ENCODE measurements at regions not wholly inside any gene's neighbourhood (a gene's known extent, or its start where the extent isn't known, plus 50 kb on each side); places are given as distances from the start of the nearest gene placed in this dataset.

GRCh38 chr11:91912322-91912721 is 312.3 kb upstream of the FAT3 start:
- Histone ChIP-seq H3K27ac (ENCODE audit: low read depth, low read length) (no peak overlapping the region), H3K9ac (ENCODE audit: low read length) (no peak overlapping the region), H3K23ac (ENCODE audit: low read length) (no peak overlapping the region), H3K18ac (ENCODE audit: low read length) (no peak overlapping the region), H3K4ac (ENCODE audit: low read depth, low read length) (no peak overlapping the region), H2BK15ac (replicated peaks; ENCODE audit: low read depth) (no peak overlapping the region), H3K79me2 (ENCODE audit: control insufficient read depth, insufficient read depth, low read length) (no peaks in the 10 kb centered on the region), H3K4me2 (ENCODE audit: low read length) (no peak overlapping the region), H3K56ac (ENCODE audit: low read length) (no peak overlapping the region), H3K27me3 (ENCODE audit: insufficient read depth, low read length, poor library complexity) (no peaks in the 10 kb centered on the region), H3K36me3 (ENCODE audit: control insufficient read depth, insufficient read depth, low read length) (no peaks in the 10 kb centered on the region), H2AK5ac (ENCODE audit: low read length) (no peak overlapping the region), H3K4me3 (ENCODE audit: low read length) (no peak overlapping the region), H2BK5ac (ENCODE audit: low read length) (no peak overlapping the region), H4K5ac (ENCODE audit: low read length) (no peak overlapping the region), H3K4me1 (ENCODE audit: control insufficient read depth, low read depth, low read length) (no peaks in the 10 kb centered on the region), H2BK120ac (ENCODE audit: low read depth, low read length) (no peak overlapping the region), H4K8ac (ENCODE audit: low read depth, low read length) (no peak overlapping the region), H3K79me1 (ENCODE audit: low read length) (no peaks in the 10 kb centered on the region)
- DNase-seq = no peak
- WGBS (ENCODE audit: extremely low coverage, insufficient coverage, low lambda C conversion rate) = no CpG with 5 or more reads among the region's 4 CpGs

GRCh38 chr11:91906871-91907624 is 317.6 kb upstream of the FAT3 start:
- Histone ChIP-seq H3K4me2 (ENCODE audit: low read length) (no peak overlapping the region), H3K4me3 (ENCODE audit: low read length) (no peak overlapping the region), H2BK15ac (replicated peaks; ENCODE audit: low read depth) (no peak overlapping the region), H2AK5ac (ENCODE audit: low read length) (no peak overlapping the region), H3K18ac (ENCODE audit: low read length) (no peak overlapping the region), H3K56ac (ENCODE audit: low read length) (no peak overlapping the region), H3K4me1 (ENCODE audit: control insufficient read depth, low read depth, low read length) (no peaks in the 10 kb centered on the region), H3K23ac (ENCODE audit: low read length) (no peak overlapping the region), H2BK5ac (ENCODE audit: low read length) (no peak overlapping the region), H3K27me3 (ENCODE audit: insufficient read depth, low read length, poor library complexity) (no peaks in the 10 kb centered on the region), H4K8ac (ENCODE audit: low read depth, low read length) (no peak overlapping the region), H3K79me2 (ENCODE audit: control insufficient read depth, insufficient read depth, low read length) (no peaks in the 10 kb centered on the region), H3K27ac (ENCODE audit: low read depth, low read length) (no peak overlapping the region), H3K4ac (ENCODE audit: low read depth, low read length) (no peak overlapping the region), H3K36me3 (ENCODE audit: control insufficient read depth, insufficient read depth, low read length) (no peaks in the 10 kb centered on the region), H4K5ac (ENCODE audit: low read length) (no peak overlapping the region), H2BK120ac (ENCODE audit: low read depth, low read length) (no peak overlapping the region), H3K79me1 (ENCODE audit: low read length) (no peaks in the 10 kb centered on the region), H3K9ac (ENCODE audit: low read length) (no peak overlapping the region)
- peak; percentile 5 for DNase-seq
- WGBS (ENCODE audit: extremely low coverage, insufficient coverage, low lambda C conversion rate) = no CpG with 5 or more reads among the region's 9 CpGs

GRCh38 chr11:91904792-91905785 is 319.5 kb upstream of the FAT3 start:
- no peak for DNase-seq
- Histone ChIP-seq H3K4me1 (ENCODE audit: control insufficient read depth, low read depth, low read length) (no peaks in the 10 kb centered on the region), H3K9ac (ENCODE audit: low read length) (no peak overlapping the region), H3K56ac (ENCODE audit: low read length) (no peak overlapping the region), H3K27me3 (ENCODE audit: insufficient read depth, low read length, poor library complexity) (no peaks in the 10 kb centered on the region), H3K4me3 (ENCODE audit: low read length) (no peak overlapping the region), H4K8ac (ENCODE audit: low read depth, low read length) (no peak overlapping the region), H3K4me2 (ENCODE audit: low read length) (no peak overlapping the region), H2BK5ac (ENCODE audit: low read length) (no peak overlapping the region), H4K5ac (ENCODE audit: low read length) (no peak overlapping the region), H3K23ac (ENCODE audit: low read length) (no peak overlapping the region), H3K79me2 (ENCODE audit: control insufficient read depth, insufficient read depth, low read length) (no peaks in the 10 kb centered on the region), H2AK5ac (ENCODE audit: low read length) (no peak overlapping the region), H2BK120ac (ENCODE audit: low read depth, low read length) (no peak overlapping the region), H3K79me1 (ENCODE audit: low read length) (no peaks in the 10 kb centered on the region), H3K27ac (ENCODE audit: low read depth, low read length) (no peak overlapping the region), H3K18ac (ENCODE audit: low read length) (no peak overlapping the region), H3K36me3 (ENCODE audit: control insufficient read depth, insufficient read depth, low read length) (no peaks in the 10 kb centered on the region), H3K4ac (ENCODE audit: low read depth, low read length) (no peak overlapping the region), H2BK15ac (replicated peaks; ENCODE audit: low read depth) (no peak overlapping the region)
- WGBS (ENCODE audit: extremely low coverage, insufficient coverage, low lambda C conversion rate) = 100% methylated on average over 2 of the region's 7 CpGs

GRCh38 chr11:91902312-91902711 is 322.3 kb upstream of the FAT3 start:
- no peak overlapping the region for H2BK5ac ChIP-seq (ENCODE audit: low read length)
- H4K5ac ChIP-seq (ENCODE audit: low read length) = no peak overlapping the region
- peak; percentile 13 for DNase-seq
- no peak overlapping the region for H2AK5ac ChIP-seq (ENCODE audit: low read length)
- no peak overlapping the region for H3K23ac ChIP-seq (ENCODE audit: low read length)
- H3K4me2 ChIP-seq (ENCODE audit: low read length) = no peak overlapping the region
- no peak overlapping the region for H3K4ac ChIP-seq (ENCODE audit: low read depth, low read length)
- H3K18ac ChIP-seq (ENCODE audit: low read length) = no peak overlapping the region
- H3K4me1 ChIP-seq (ENCODE audit: control insufficient read depth, low read depth, low read length) = no peaks in the 10 kb centered on the region
- no peak overlapping the region for H3K9ac ChIP-seq (ENCODE audit: low read length)
- WGBS (ENCODE audit: extremely low coverage, insufficient coverage, low lambda C conversion rate) = no CpG with 5 or more reads among the region's 1 CpG
- H2BK120ac ChIP-seq (ENCODE audit: low read depth, low read length) = no peak overlapping the region
- no peak overlapping the region for H4K8ac ChIP-seq (ENCODE audit: low read depth, low read length)
- H3K79me1 ChIP-seq (ENCODE audit: low read length) = no peaks in the 10 kb centered on the region
- H3K27ac ChIP-seq (ENCODE audit: low read depth, low read length) = no peak overlapping the region
- no peaks in the 10 kb centered on the region for H3K36me3 ChIP-seq (ENCODE audit: control insufficient read depth, insufficient read depth, low read length)
- no peaks in the 10 kb centered on the region for H3K79me2 ChIP-seq (ENCODE audit: control insufficient read depth, insufficient read depth, low read length)
- no peak overlapping the region for H3K56ac ChIP-seq (ENCODE audit: low read length)
- H2BK15ac ChIP-seq (replicated peaks; ENCODE audit: low read depth) = no peak overlapping the region
- no peaks in the 10 kb centered on the region for H3K27me3 ChIP-seq (ENCODE audit: insufficient read depth, low read length, poor library complexity)
- no peak overlapping the region for H3K4me3 ChIP-seq (ENCODE audit: low read length)

GRCh38 chr11:91880660-91881059 is 344.0 kb upstream of the FAT3 start:
- H3K27ac ChIP-seq (ENCODE audit: low read depth, low read length) = no peak overlapping the region
- H3K79me1 ChIP-seq (ENCODE audit: low read length) = no peaks in the 10 kb centered on the region
- H3K23ac ChIP-seq (ENCODE audit: low read length) = no peak overlapping the region
- H2BK5ac ChIP-seq (ENCODE audit: low read length) = no peak overlapping the region
- H3K9ac ChIP-seq (ENCODE audit: low read length) = no peak overlapping the region
- H2AK5ac ChIP-seq (ENCODE audit: low read length) = no peak overlapping the region
- WGBS (ENCODE audit: extremely low coverage, insufficient coverage, low lambda C conversion rate) = no CpG with 5 or more reads among the region's 1 CpG
- H3K4me3 ChIP-seq (ENCODE audit: low read length) = no peak overlapping the region
- no peaks in the 10 kb centered on the region for H3K36me3 ChIP-seq (ENCODE audit: control insufficient read depth, insufficient read depth, low read length)
- no peak overlapping the region for H2BK15ac ChIP-seq (replicated peaks; ENCODE audit: low read depth)
- H2BK120ac ChIP-seq (ENCODE audit: low read depth, low read length) = no peak overlapping the region
- H4K5ac ChIP-seq (ENCODE audit: low read length) = no peak overlapping the region
- H3K4me1 ChIP-seq (ENCODE audit: control insufficient read depth, low read depth, low read length) = no peaks in the 10 kb centered on the region
- H3K56ac ChIP-seq (ENCODE audit: low read length) = no peak overlapping the region
- no peaks in the 10 kb centered on the region for H3K79me2 ChIP-seq (ENCODE audit: control insufficient read depth, insufficient read depth, low read length)
- H3K27me3 ChIP-seq (ENCODE audit: insufficient read depth, low read length, poor library complexity) = no peaks in the 10 kb centered on the region
- no peak for DNase-seq
- no peak overlapping the region for H3K4me2 ChIP-seq (ENCODE audit: low read length)
- H3K4ac ChIP-seq (ENCODE audit: low read depth, low read length) = no peak overlapping the region
- no peak overlapping the region for H4K8ac ChIP-seq (ENCODE audit: low read depth, low read length)
- no peak overlapping the region for H3K18ac ChIP-seq (ENCODE audit: low read length)

All from mesendoderm (in vitro differentiated cells).